Fibroblast of skin of right quadriceps (primary cell): ENCODE measurements at regions not wholly inside any gene's neighbourhood (a gene's known extent, or its start where the extent isn't known, plus 50 kb on each side); places are given as distances from the start of the nearest gene placed in this dataset.
"Not testable (repeated sequence)": the region's sequence is repeated elsewhere in the genome, so short reads cannot be mapped to it uniquely, and the experiment has no call there.

Source experiments
- DNase-seq: peaks from one replicate; pipeline ENCODE4 v3.0.0-alpha.2; 2013

GRCh38 chr20:60785785-60786184, 466.3 kb upstream of the CDH4 start:
- no peak for DNase-seq

GRCh38 chr20:60786686-60787217, 465.3 kb upstream of the CDH4 start:
- DNase-seq = no peak

GRCh38 chr20:60787276-60787675, 464.8 kb upstream of the CDH4 start:
- DNase-seq = peak; percentile 3

GRCh38 chr20:60788070-60788469, 464.0 kb upstream of the CDH4 start:
- no peak for DNase-seq

- no peak for DNase-seq
These were observed 462.7 kb upstream of the CDH4 start for GRCh38 chr20:60789399-60789798.

GRCh38 chr20:60790339-60790738, 461.7 kb upstream of the CDH4 start:
- not testable (repeated sequence) for DNase-seq

GRCh38 chr20:60791823-60792222, 460.2 kb upstream of the CDH4 start:
- DNase-seq = no peak

GRCh38 chr20:60792941-60793340, 459.1 kb upstream of the CDH4 start:
- no peak for DNase-seq

GRCh38 chr20:60794674-60795073, 457.4 kb upstream of the CDH4 start:
- no peak for DNase-seq

- no peak for DNase-seq
These were observed 456.4 kb upstream of the CDH4 start for GRCh38 chr20:60795651-60796050.

GRCh38 chr20:60800185-60800584, 451.9 kb upstream of the CDH4 start:
- DNase-seq = no peak

GRCh38 chr20:60802676-60803075, 449.4 kb upstream of the CDH4 start:
- no peak for DNase-seq

GRCh38 chr20:60803335-60804055, 448.6 kb upstream of the CDH4 start:
- DNase-seq = no peak

- no peak for DNase-seq
These were observed 447.7 kb upstream of the CDH4 start for GRCh38 chr20:60804240-60804917.

GRCh38 chr20:60804918-60805630, 447.0 kb upstream of the CDH4 start:
- DNase-seq = peak; percentile 3

- DNase-seq = no peak
These were observed 445.7 kb upstream of the CDH4 start for GRCh38 chr20:60806354-60806753.

GRCh38 chr20:60806824-60807223, 445.2 kb upstream of the CDH4 start:
- DNase-seq = no peak

- no peak for DNase-seq
These were observed 443.9 kb upstream of the CDH4 start for GRCh38 chr20:60808003-60808672.

- DNase-seq = no peak
These were observed 443.4 kb upstream of the CDH4 start for GRCh38 chr20:60808701-60809100.

- DNase-seq = no peak
These were observed 441.5 kb upstream of the CDH4 start for GRCh38 chr20:60810561-60810960.

- no peak for DNase-seq
These were observed 439.5 kb upstream of the CDH4 start for GRCh38 chr20:60812561-60812960.

- no peak for DNase-seq
These were observed 439.0 kb upstream of the CDH4 start for GRCh38 chr20:60813066-60813465.

- DNase-seq = no peak
These were observed 436.4 kb upstream of the CDH4 start for GRCh38 chr20:60815656-60816055.
